ENCODE measurements at regions not wholly inside any gene's neighbourhood (a gene's known extent, or its start where the extent isn't known, plus 50 kb on each side); places are given as distances from the start of the nearest gene placed in this dataset.

GRCh38 chr2:52526735-52527134 is 1240.9 kb upstream of the CHAC2 start:
- no peaks in the 10 kb centered on the region for H3K9me3 Mint-ChIP-seq (ENCODE audit: unreplicated experiment)
- DNase-seq (ENCODE audit: extremely low spot score, unreplicated experiment) = no peak
- TF ChIP-seq, protein P1, sequence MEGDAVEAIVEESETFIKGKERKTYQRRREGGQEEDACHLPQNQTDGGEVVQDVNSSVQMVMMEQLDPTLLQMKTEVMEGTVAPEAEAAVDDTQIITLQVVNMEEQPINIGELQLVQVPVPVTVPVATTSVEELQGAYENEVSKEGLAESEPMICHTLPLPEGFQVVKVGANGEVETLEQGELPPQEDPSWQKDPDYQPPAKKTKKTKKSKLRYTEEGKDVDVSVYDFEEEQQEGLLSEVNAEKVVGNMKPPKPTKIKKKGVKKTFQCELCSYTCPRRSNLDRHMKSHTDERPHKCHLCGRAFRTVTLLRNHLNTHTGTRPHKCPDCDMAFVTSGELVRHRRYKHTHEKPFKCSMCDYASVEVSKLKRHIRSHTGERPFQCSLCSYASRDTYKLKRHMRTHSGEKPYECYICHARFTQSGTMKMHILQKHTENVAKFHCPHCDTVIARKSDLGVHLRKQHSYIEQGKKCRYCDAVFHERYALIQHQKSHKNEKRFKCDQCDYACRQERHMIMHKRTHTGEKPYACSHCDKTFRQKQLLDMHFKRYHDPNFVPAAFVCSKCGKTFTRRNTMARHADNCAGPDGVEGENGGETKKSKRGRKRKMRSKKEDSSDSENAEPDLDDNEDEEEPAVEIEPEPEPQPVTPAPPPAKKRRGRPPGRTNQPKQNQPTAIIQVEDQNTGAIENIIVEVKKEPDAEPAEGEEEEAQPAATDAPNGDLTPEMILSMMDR (IDR thresholded peaks at IDR 0.05) = no peak
- no peaks in the 10 kb centered on the region for H3K27me3 Mint-ChIP-seq (ENCODE audit: unreplicated experiment)
- peaks cover 20% of the 10 kb centered on the region for H3K4me1 Mint-ChIP-seq (ENCODE audit: unreplicated experiment)
- H3K4me3 Mint-ChIP-seq (ENCODE audit: unreplicated experiment) = no peak overlapping the region
- H3K36me3 Mint-ChIP-seq (ENCODE audit: unreplicated experiment) = no peaks in the 10 kb centered on the region
- peak overlapping the region; percentile 54 for H3K27ac Mint-ChIP-seq (ENCODE audit: unreplicated experiment)

GRCh38 chr2:52520644-52521043 is 1247.0 kb upstream of the CHAC2 start:
- Mint-ChIP-seq H3K4me1 (ENCODE audit: unreplicated experiment) (peaks cover 10% of the 10 kb centered on the region), H3K27ac (ENCODE audit: unreplicated experiment) (no peak overlapping the region), H3K9me3 (ENCODE audit: unreplicated experiment) (no peaks in the 10 kb centered on the region), H3K4me3 (ENCODE audit: unreplicated experiment) (no peak overlapping the region), H3K36me3 (ENCODE audit: unreplicated experiment) (no peaks in the 10 kb centered on the region), H3K27me3 (ENCODE audit: unreplicated experiment) (no peaks in the 10 kb centered on the region)
- TF ChIP-seq, protein P1 (IDR thresholded peaks at IDR 0.05) = no peak
- DNase-seq (ENCODE audit: extremely low spot score, unreplicated experiment) = no peak

DNA sequence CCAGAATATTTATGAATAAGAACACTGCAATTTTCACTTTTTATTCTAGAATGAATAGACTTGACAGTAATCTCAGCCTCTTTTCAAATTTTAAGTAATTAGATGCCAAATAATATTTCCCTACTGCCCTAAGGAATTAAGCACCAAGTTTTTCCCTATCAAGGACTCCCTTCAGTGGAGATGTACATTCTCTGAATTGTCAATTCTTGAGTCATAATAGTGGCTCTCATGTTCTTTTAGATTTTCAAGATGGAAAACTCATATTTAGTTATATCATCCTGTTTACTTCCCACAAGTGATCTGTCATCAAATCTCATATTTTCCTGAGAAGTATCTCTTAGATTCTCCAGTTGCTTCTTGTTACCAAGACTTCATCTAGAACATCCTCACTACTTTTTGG is 1248.9 kb upstream of the CHAC2 start:
- H3K9me3 Mint-ChIP-seq (ENCODE audit: unreplicated experiment) = no peaks in the 10 kb centered on the region

GRCh38 chr2:52512760-52513159 is 1254.8 kb upstream of the CHAC2 start:
- Mint-ChIP-seq H3K27me3 (ENCODE audit: unreplicated experiment) (no peaks in the 10 kb centered on the region), H3K4me3 (ENCODE audit: unreplicated experiment) (no peak overlapping the region), H3K36me3 (ENCODE audit: unreplicated experiment) (no peaks in the 10 kb centered on the region), H3K4me1 (ENCODE audit: unreplicated experiment) (no peaks in the 10 kb centered on the region), H3K9me3 (ENCODE audit: unreplicated experiment) (no peaks in the 10 kb centered on the region), H3K27ac (ENCODE audit: unreplicated experiment) (no peak overlapping the region)
- DNase-seq (ENCODE audit: extremely low spot score, unreplicated experiment) = no peak
- TF ChIP-seq, protein P1 (IDR thresholded peaks at IDR 0.05) = no peak

More for the DNA sequence above, 1248.9 kb upstream of the CHAC2 start:
- Mint-ChIP-seq H3K4me3 (ENCODE audit: unreplicated experiment) (no peak overlapping the region), H3K36me3 (ENCODE audit: unreplicated experiment) (no peaks in the 10 kb centered on the region), H3K27ac (ENCODE audit: unreplicated experiment) (no peak overlapping the region), H3K27me3 (ENCODE audit: unreplicated experiment) (no peaks in the 10 kb centered on the region), H3K4me1 (ENCODE audit: unreplicated experiment) (peaks cover 10% of the 10 kb centered on the region)
- no peak for DNase-seq (ENCODE audit: extremely low spot score, unreplicated experiment)
- TF ChIP-seq, protein P1 (IDR thresholded peaks at IDR 0.05) = no peak

GRCh38 chr2:52510432-52510831 is 1257.2 kb upstream of the CHAC2 start:
- Mint-ChIP-seq H3K36me3 (ENCODE audit: unreplicated experiment) (no peaks in the 10 kb centered on the region), H3K4me1 (ENCODE audit: unreplicated experiment) (no peaks in the 10 kb centered on the region), H3K27me3 (ENCODE audit: unreplicated experiment) (no peaks in the 10 kb centered on the region), H3K9me3 (ENCODE audit: unreplicated experiment) (no peaks in the 10 kb centered on the region), H3K27ac (ENCODE audit: unreplicated experiment) (no peak overlapping the region), H3K4me3 (ENCODE audit: unreplicated experiment) (no peak overlapping the region)
- DNase-seq (ENCODE audit: extremely low spot score, unreplicated experiment) = no peak
- TF ChIP-seq, protein P1 (IDR thresholded peaks at IDR 0.05) = no peak
